Tibial nerve (tissue), 4 donors: ENCODE measurements at regions not wholly inside any gene's neighbourhood (a gene's known extent, or its start where the extent isn't known, plus 50 kb on each side); places are given as distances from the start of the nearest gene placed in this dataset.

ENCODE experiments used
- DNase-seq, 2 donors: peaks; one replicate each; pipeline ENCODE4 v3.0.0-alpha.2; 2019; ENCODE audit warnings: low spot score in 2 of 2
- H3K27ac ChIP-seq, 4 donors: fragments of 200-600 bp; sonication (generic) in 3 of 4; one replicate each; pipeline ENCODE4 v1.5.1; 2017 to 2019; ENCODE audit warnings: mild to moderate bottlenecking in 1 of 4
- H3K27me3 ChIP-seq, 2 donors: fragments of 200-600 bp; sonication (generic) in 1 of 2; one replicate each; pipeline versions ENCODE4 v1.5.1 to v1.6.0; 2017 to 2019
- H3K36me3 ChIP-seq, 3 donors: fragments of 200-600 bp; sonication (generic); one replicate each; pipeline ENCODE4 v1.5.1; 2018 to 2019
- H3K4me1 ChIP-seq, 4 donors: fragments of 200-600 bp; sonication (generic) in 3 of 4; one replicate each; pipeline ENCODE4 v1.5.1; 2017 to 2019
- H3K4me3 ChIP-seq, 4 donors: fragments of 200-600 bp; sonication (generic) in 3 of 4; one replicate each; pipeline ENCODE4 v1.5.1; 2017 to 2019; ENCODE audit warnings: mild to moderate bottlenecking in 1 of 4, moderate library complexity in 1 of 4
- H3K9me3 ChIP-seq, 4 donors: fragments of 200-600 bp; sonication (generic) in 3 of 4; one replicate each; pipeline ENCODE4 v1.5.1; 2017 to 2019
- CTCF ChIP-seq, 5 experiments: fragments of 200-600 bp in 3 of 5; fragments of 450-650 bp in 2 of 5; sonication (generic) in 3 of 5; IDR thresholded peaks; one replicate each; pipeline ENCODE4 v1.5.1; 2016 to 2019; ENCODE audit warnings: antibody characterized with exemption in 5 of 5, mild to moderate bottlenecking in 3 of 5, moderate library complexity in 2 of 5
- EP300 ChIP-seq, 2 donors: sonication (generic); formaldehyde crosslinking; IDR thresholded peaks; one replicate each; pipeline ENCODE4 v1.6.1; 2017; ENCODE audit warnings: antibody characterized with exemption in 2 of 2, mild to moderate bottlenecking in 1 of 2
- POLR2A ChIP-seq, 2 donors: fragments of 450-650 bp; IDR thresholded peaks; one replicate each; pipeline ENCODE4 v1.6.1; 2017; ENCODE audit warnings: antibody characterized with exemption in 2 of 2, mild to moderate bottlenecking in 2 of 2, moderate library complexity in 2 of 2
- WGBS, 2 donors: methylation state at CpG; one replicate each; pipeline ENCODE4 v1.1.5; 2018; 5-methylcytosine and 5-hydroxymethylcytosine counted together

- TF ChIP-seq CTCF (IDR thresholded peaks at IDR 0.05), result no peak
- no peak for TF ChIP-seq EP300 (IDR thresholded peaks at IDR 0.05)
- no peak for TF ChIP-seq POLR2A (IDR thresholded peaks at IDR 0.05)
- no peak for DNase-seq
- Histone ChIP-seq H3K27ac (no peak overlapping the region), H3K4me3 (no peak overlapping the region), H3K27me3 (no peaks in the 10 kb centered on the region), H3K9me3 (peaks cover 0 to 13% (median 0%) of the 10 kb centered on the region in 4 donors), H3K36me3 (no peaks in the 10 kb centered on the region), H3K4me1 (no peaks in the 10 kb centered on the region)
- 89 to 93% methylated on average over 6 to 8 of the region's 8 CpGs for WGBS, 2 donors
Measured at GRCh38 chr7:86209036-86209435, 434.7 kb upstream of the GRM3 start.

- WGBS, 2 donors, result 84 to 100% methylated on average over 3 of the region's 3 CpGs
- TF ChIP-seq EP300 (IDR thresholded peaks at IDR 0.05) (no peak), POLR2A (IDR thresholded peaks at IDR 0.05) (no peak), CTCF (IDR thresholded peaks at IDR 0.05) (no peak)
- H3K27ac ChIP-seq, result no peak overlapping the region
- H3K4me3 ChIP-seq, result no peak overlapping the region
- no peaks in the 10 kb centered on the region for H3K36me3 ChIP-seq
- peaks cover 0 to 19% (median 0%) of the 10 kb centered on the region in 4 donors for H3K9me3 ChIP-seq
- no peaks in the 10 kb centered on the region for H3K27me3 ChIP-seq
- DNase-seq, result no peak
- no peaks in the 10 kb centered on the region for H3K4me1 ChIP-seq
Measured at GRCh38 chr7:86207740-86208139, 436.0 kb upstream of the GRM3 start.

- Histone ChIP-seq H3K9me3 (peaks cover 0 to 26% (median 0%) of the 10 kb centered on the region in 4 donors), H3K36me3 (no peaks in the 10 kb centered on the region), H3K4me3 (no peak overlapping the region), H3K4me1 (no peaks in the 10 kb centered on the region), H3K27me3 (no peaks in the 10 kb centered on the region), H3K27ac (no peak overlapping the region)
- TF ChIP-seq CTCF (IDR thresholded peaks at IDR 0.05), result no peak
- TF ChIP-seq POLR2A (IDR thresholded peaks at IDR 0.05), result no peak
- TF ChIP-seq EP300 (IDR thresholded peaks at IDR 0.05), result no peak
- WGBS, 2 donors, result 47 to 56% methylated on average over 3 of the region's 3 CpGs
- DNase-seq, result no peak
Measured at GRCh38 chr7:86202833-86203232, 440.9 kb upstream of the GRM3 start.

GRCh38 chr7:86201767-86202166 lies 441.9 kb upstream of the GRM3 start:
- H3K27me3 ChIP-seq, result no peaks in the 10 kb centered on the region
- peaks cover 0 to 15% (median 0%) of the 10 kb centered on the region in 4 donors for H3K9me3 ChIP-seq
- H3K4me1 ChIP-seq, result no peaks in the 10 kb centered on the region
- no peak overlapping the region for H3K4me3 ChIP-seq
- DNase-seq, result no peak
- WGBS, 2 donors, result 93% methylated on average over 5 of the region's 5 CpGs
- H3K27ac ChIP-seq, result no peak overlapping the region
- TF ChIP-seq CTCF (IDR thresholded peaks at IDR 0.05), result no peak
- TF ChIP-seq POLR2A (IDR thresholded peaks at IDR 0.05), result no peak
- TF ChIP-seq EP300 (IDR thresholded peaks at IDR 0.05), result no peak
- no peaks in the 10 kb centered on the region for H3K36me3 ChIP-seq

- Histone ChIP-seq H3K9me3 (peaks cover 0 to 15% (median 0%) of the 10 kb centered on the region in 4 donors), H3K27ac (no peak overlapping the region), H3K36me3 (no peaks in the 10 kb centered on the region), H3K4me1 (no peaks in the 10 kb centered on the region), H3K27me3 (no peaks in the 10 kb centered on the region), H3K4me3 (no peak overlapping the region)
- no peak for DNase-seq
- TF ChIP-seq POLR2A (IDR thresholded peaks at IDR 0.05) (no peak), CTCF (IDR thresholded peaks at IDR 0.05) (no peak), EP300 (IDR thresholded peaks at IDR 0.05) (no peak)
- WGBS, 2 donors, result 28 to 30% methylated on average over 3 of the region's 3 CpGs
Measured at GRCh38 chr7:86199881-86200614, 443.7 kb upstream of the GRM3 start.
